Lower lobe of right lung (tissue), 2 donors: ENCODE measurements at regions not wholly inside any gene's neighbourhood (a gene's known extent, or its start where the extent isn't known, plus 50 kb on each side); places are given as distances from the start of the nearest gene placed in this dataset.

ENCODE experiments used
- ATAC-seq, 2 donors: fragments of 200-7000 bp; cut with Tn5 transposase; one replicate each; pipeline ENCODE4 v1.9.1; 2020 to 2022; ENCODE audit warnings: mild to moderate bottlenecking in 2 of 2, moderate library complexity in 2 of 2
- DNase-seq: peaks from one replicate; pipeline ENCODE4 v3.0.0-alpha.2; 2020
- H3K27ac ChIP-seq: fragments of 200-600 bp; one replicate; pipeline ENCODE4 v1.8.0; 2022
- H3K27me3 ChIP-seq: fragments of 200-600 bp; one replicate; pipeline ENCODE4 v1.8.0; 2022; ENCODE audit warnings: low read depth
- H3K36me3 ChIP-seq: fragments of 200-600 bp; one replicate; pipeline ENCODE4 v1.8.0; 2022; ENCODE audit warnings: mild to moderate bottlenecking
- H3K4me1 ChIP-seq: fragments of 200-600 bp; one replicate; pipeline ENCODE4 v1.8.0; 2022
- H3K4me3 ChIP-seq: fragments of 200-600 bp; one replicate; pipeline ENCODE4 v1.8.0; 2022; ENCODE audit warnings: mild to moderate bottlenecking
- H3K9me3 ChIP-seq: fragments of 200-600 bp; one replicate; pipeline ENCODE4 v1.8.0; 2022
- intact Hi-C: fragments of 100-400 bp; cut with DNase I; formaldehyde crosslinking; loops from one replicate; pipeline ENCODE4 v1.11.0; 2022
- TF ChIP-seq, protein P1 (sequence below): fragments of 200-600 bp; IDR thresholded peaks from one replicate; pipeline ENCODE4 v1.8.0; 2022; ENCODE audit warnings: antibody characterized with exemption, mild to moderate bottlenecking
- donor health status: DM: no; HTN: yes; CAD: no; lungs with severe emphysema.

DNA sequence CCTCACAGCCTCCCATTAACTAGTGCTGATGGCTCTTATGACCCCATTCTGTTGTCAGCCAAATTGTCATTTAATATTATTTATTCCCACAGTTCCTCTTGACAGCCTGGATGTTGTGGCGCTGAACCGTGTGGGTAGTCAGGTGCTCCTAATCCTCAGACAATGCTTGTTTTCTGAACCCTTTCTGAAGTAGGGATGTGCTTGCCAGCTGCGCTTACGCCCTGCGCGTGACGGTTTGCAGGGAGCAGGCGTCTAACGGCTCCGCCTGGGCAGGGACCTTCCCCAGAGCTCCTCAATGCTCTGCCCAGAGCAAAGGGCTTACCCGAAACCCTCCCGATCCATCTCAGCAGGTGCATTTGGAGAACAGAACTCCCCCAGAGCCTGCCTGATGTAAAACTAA lies 358.2 kb upstream of the MYT1L start:
- DNase-seq, result no peak
- TF ChIP-seq, protein P1, sequence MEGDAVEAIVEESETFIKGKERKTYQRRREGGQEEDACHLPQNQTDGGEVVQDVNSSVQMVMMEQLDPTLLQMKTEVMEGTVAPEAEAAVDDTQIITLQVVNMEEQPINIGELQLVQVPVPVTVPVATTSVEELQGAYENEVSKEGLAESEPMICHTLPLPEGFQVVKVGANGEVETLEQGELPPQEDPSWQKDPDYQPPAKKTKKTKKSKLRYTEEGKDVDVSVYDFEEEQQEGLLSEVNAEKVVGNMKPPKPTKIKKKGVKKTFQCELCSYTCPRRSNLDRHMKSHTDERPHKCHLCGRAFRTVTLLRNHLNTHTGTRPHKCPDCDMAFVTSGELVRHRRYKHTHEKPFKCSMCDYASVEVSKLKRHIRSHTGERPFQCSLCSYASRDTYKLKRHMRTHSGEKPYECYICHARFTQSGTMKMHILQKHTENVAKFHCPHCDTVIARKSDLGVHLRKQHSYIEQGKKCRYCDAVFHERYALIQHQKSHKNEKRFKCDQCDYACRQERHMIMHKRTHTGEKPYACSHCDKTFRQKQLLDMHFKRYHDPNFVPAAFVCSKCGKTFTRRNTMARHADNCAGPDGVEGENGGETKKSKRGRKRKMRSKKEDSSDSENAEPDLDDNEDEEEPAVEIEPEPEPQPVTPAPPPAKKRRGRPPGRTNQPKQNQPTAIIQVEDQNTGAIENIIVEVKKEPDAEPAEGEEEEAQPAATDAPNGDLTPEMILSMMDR, result no peak
- no peak overlapping the region for H3K4me3 ChIP-seq
- H3K27me3 ChIP-seq, result no peaks in the 10 kb centered on the region
- intact Hi-C loops, result no loop called here
- no peak overlapping the region for H3K27ac ChIP-seq
- no peaks in the 10 kb centered on the region for H3K9me3 ChIP-seq
- H3K36me3 ChIP-seq, result no peaks in the 10 kb centered on the region
- no peak for ATAC-seq
- no peaks in the 10 kb centered on the region for H3K4me1 ChIP-seq

DNA sequence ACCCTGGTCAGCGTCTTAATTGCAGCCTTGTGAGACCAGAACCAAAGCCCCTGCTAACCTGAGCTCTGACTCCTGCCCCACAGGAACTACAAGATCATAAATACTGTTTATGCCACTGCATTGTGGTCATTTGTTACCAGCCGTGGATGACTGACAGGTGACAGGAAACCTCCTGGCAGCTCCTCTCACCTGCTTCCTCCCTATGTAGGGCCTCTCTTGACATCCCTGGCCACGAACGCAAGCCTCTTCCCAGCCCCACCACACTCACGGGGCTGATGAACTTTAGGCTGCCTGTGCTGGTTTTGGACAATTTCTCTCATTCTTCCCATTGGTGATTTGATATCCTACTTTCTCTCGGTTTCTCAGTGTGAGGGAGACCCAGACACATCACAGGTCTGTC lies 357.2 kb upstream of the MYT1L start:
- TF ChIP-seq, protein P1, result no peak
- Histone ChIP-seq H3K27ac (no peak overlapping the region), H3K9me3 (no peaks in the 10 kb centered on the region), H3K27me3 (no peaks in the 10 kb centered on the region), H3K36me3 (no peaks in the 10 kb centered on the region), H3K4me3 (no peak overlapping the region), H3K4me1 (no peaks in the 10 kb centered on the region)
- intact Hi-C loops, result no loop called here
- DNase-seq (no peak), ATAC-seq (no peak)

DNA sequence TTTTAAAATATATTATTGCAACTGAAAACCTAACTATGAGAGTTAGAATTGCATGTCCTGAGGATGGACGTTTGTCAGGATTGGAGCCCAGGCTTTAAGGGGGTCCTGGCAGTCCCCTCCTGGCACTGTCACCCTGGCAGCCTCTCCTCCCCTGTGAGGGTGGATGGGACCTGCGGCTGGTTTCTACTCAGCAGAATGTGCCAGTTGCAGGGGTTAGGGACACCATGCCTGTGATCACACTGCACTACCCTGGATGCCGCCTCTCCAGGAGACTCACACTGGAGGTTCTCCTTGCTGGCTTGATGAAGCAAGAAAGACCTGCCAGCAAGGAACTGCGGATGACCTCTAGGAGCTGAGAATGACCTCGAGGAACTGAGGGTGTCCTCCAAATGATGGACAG lies 356.7 kb upstream of the MYT1L start:
- ATAC-seq (no peak), DNase-seq (no peak)
- Histone ChIP-seq H3K27me3 (no peaks in the 10 kb centered on the region), H3K36me3 (no peaks in the 10 kb centered on the region), H3K4me3 (no peak overlapping the region), H3K27ac (no peak overlapping the region), H3K9me3 (no peaks in the 10 kb centered on the region), H3K4me1 (no peaks in the 10 kb centered on the region)
- TF ChIP-seq, protein P1, result no peak
- intact Hi-C loops, result no loop called here

DNA sequence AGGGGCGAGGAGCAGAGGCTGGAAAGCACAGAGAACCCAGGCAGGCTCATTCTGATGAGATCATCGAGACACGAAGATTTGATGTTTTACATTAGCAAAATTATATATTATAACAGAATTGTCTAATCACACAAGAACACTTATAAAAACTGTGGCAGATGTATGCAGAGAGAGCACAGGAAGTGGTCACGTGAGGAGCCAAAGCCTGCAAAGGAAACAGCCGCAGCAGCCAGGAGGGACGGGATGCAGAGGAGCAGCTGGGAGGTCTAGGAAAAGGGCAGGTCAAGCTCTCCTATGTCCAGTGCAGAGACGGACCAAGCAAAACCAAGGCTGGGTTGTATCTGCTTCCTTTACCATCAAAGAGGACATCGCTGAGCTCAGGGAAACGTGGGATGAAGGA lies 355.1 kb upstream of the MYT1L start:
- intact Hi-C loops, result no loop called here
- no peak for ATAC-seq

DNA sequence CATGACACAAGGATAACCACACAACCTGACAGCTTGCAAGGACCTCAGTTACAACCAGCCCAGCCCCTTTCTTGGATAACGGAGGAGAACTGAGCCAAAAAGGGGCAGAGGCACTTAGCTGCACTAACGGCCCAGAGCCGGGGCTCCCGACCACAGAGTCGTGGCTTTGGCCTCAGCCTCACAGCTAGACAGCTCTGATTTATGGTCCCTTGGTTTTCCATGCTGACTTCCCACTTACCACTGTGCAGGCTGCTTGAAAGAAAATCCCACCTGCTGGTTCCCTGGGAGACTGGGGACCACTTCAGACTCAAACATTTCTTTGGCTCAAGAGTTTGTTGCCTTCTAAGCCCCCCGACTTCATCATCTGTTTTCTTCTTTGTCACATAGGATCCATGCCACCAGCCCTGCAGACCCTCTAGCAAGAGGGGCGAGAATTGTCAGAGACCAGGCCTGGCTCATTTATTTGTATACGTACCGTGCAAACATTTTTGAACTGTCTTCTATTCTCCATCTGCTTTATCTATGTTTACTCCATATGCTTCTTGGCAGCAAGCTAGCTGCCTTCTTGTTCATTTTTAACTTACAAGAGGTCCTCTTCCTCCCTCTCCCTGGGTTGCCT lies 352.6 kb upstream of the MYT1L start:
- DNase-seq (no peak), ATAC-seq (no peak)
- no peaks in the 10 kb centered on the region for H3K4me1 ChIP-seq
- TF ChIP-seq, protein P1, result no peak
- no peaks in the 10 kb centered on the region for H3K36me3 ChIP-seq
- H3K9me3 ChIP-seq, result no peaks in the 10 kb centered on the region
- no peak overlapping the region for H3K4me3 ChIP-seq
- H3K27ac ChIP-seq, result no peak overlapping the region
- H3K27me3 ChIP-seq, result no peaks in the 10 kb centered on the region
- intact Hi-C loops, result no loop called here

More for the DNA sequence above, 355.1 kb upstream of the MYT1L start:
- Histone ChIP-seq H3K27ac (no peak overlapping the region), H3K27me3 (no peaks in the 10 kb centered on the region), H3K9me3 (no peaks in the 10 kb centered on the region), H3K4me3 (no peak overlapping the region), H3K4me1 (no peaks in the 10 kb centered on the region), H3K36me3 (no peaks in the 10 kb centered on the region)
- DNase-seq, result no peak
- TF ChIP-seq, protein P1, result no peak
